ENCODE measurements at regions not wholly inside any gene's neighbourhood (a gene's known extent, or its start where the extent isn't known, plus 50 kb on each side); places are given as distances from the start of the nearest gene placed in this dataset.

DNA sequence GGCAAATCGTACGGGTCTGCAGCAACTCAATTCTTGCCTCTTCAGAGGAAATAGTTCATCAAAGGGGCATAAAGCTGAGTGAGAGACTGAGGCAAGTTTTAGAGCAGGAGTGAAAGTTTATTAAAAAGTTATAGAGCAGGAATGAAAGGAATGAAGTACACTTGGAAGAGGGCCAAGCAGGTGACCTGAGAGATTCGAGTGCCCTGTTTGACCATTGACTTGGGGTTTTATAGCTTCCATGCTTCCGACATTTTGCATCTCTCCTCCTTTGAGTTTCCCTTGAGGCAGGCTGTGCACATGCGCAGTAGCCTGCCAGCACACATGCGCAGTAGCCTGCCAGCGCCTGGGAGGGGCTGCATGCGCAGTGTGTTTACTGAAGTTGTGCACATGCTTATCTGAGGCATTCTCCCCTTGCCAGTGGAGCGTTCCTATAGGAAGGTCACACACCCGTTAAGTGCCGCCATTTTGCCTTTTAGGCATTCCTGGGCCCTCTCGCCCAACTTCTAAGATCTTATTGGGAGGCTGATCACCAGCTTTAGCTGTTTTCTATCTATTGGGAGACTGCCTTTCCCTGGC, 265.5 kb upstream of the MGAT5 start:
- Histone ChIP-seq H3K18ac (ENCODE audit: insufficient read length, low read depth, low read length) (no peak overlapping the region), H3K4me1 (ENCODE audit: insufficient read depth, low read length) (no peaks in the 10 kb centered on the region), H2BK5ac (ENCODE audit: insufficient read length, low read length) (no peak overlapping the region), H3K4ac (ENCODE audit: low read depth, low read length) (no peak overlapping the region), H2BK120ac (ENCODE audit: low read depth, low read length, poor library complexity, severe bottlenecking) (no peak overlapping the region), H3K9me3 (ENCODE audit: control insufficient read depth, low read depth, low read length) (no peaks in the 10 kb centered on the region), H2AK5ac (ENCODE audit: insufficient read length, low read length) (no peak overlapping the region), H3K56ac (ENCODE audit: insufficient read length, low read depth, low read length) (no peak overlapping the region), H3K79me2 (ENCODE audit: insufficient read depth, low read length) (no peaks in the 10 kb centered on the region), H2BK20ac (ENCODE audit: low read depth, low read length, poor library complexity, severe bottlenecking) (no peak overlapping the region), H2BK15ac (ENCODE audit: low read depth, low read length) (no peak overlapping the region), H4K8ac (replicated peaks; ENCODE audit: insufficient read length, low read depth, low read length) (no peak overlapping the region), H3K4me2 (ENCODE audit: insufficient read depth, insufficient read length, low read length) (no peak overlapping the region), H3K23ac (ENCODE audit: insufficient read length, low read depth, low read length) (no peak overlapping the region), H3K14ac (ENCODE audit: insufficient read depth, low read length) (no peak overlapping the region), H3K9ac (ENCODE audit: extremely low read depth, insufficient read length, low read length) (no peak overlapping the region), H4K20me1 (ENCODE audit: control insufficient read depth, insufficient read depth, insufficient read length) (no peaks in the 10 kb centered on the region), H3K27me3 (ENCODE audit: insufficient read depth, low read length) (no peaks in the 10 kb centered on the region), H4K91ac (ENCODE audit: insufficient read length, low read depth, low read length) (no peak overlapping the region), H4K5ac (ENCODE audit: insufficient read length, low read depth, low read length) (no peak overlapping the region), H3T11ph (ENCODE audit: low read length) (no peak overlapping the region), H2BK12ac (ENCODE audit: insufficient read length, low read depth, low read length) (no peak overlapping the region), H3K27ac (ENCODE audit: insufficient read length, low read depth, low read length) (no peak overlapping the region), H3K79me1 (ENCODE audit: insufficient read depth, low read depth, low read length, poor library complexity, severe bottlenecking) (no peaks in the 10 kb centered on the region), H2AFZ (ENCODE audit: low read length) (no peak overlapping the region), H3K23me2 (ENCODE audit: insufficient read length, low read depth, low read length, poor library complexity, severe bottlenecking) (no peaks in the 10 kb centered on the region)
- Mint-ChIP-seq H3K4me1 (peaks cover 11 to 20% of the 10 kb centered on the region in 2 experiments), H3K4me3 (no peak overlapping the region; a peak in 1 of 5 replicates), H3K36me3 (ENCODE audit: insufficient read depth in 1 of 3, low read depth in 3 of 3) (peaks cover 0 to 5% (median 0%) of the 10 kb centered on the region in 3 experiments; a peak in 4 of 7 replicates), H3K9me3 (peaks cover 5 to 8% of the 10 kb centered on the region in 2 experiments; a peak in 4 of 5 replicates), H3K27ac (no peak overlapping the region), H3K27me3 (ENCODE audit: low read depth) (peaks cover 2% of the 10 kb centered on the region)
- TF ChIP-seq, protein P1, sequence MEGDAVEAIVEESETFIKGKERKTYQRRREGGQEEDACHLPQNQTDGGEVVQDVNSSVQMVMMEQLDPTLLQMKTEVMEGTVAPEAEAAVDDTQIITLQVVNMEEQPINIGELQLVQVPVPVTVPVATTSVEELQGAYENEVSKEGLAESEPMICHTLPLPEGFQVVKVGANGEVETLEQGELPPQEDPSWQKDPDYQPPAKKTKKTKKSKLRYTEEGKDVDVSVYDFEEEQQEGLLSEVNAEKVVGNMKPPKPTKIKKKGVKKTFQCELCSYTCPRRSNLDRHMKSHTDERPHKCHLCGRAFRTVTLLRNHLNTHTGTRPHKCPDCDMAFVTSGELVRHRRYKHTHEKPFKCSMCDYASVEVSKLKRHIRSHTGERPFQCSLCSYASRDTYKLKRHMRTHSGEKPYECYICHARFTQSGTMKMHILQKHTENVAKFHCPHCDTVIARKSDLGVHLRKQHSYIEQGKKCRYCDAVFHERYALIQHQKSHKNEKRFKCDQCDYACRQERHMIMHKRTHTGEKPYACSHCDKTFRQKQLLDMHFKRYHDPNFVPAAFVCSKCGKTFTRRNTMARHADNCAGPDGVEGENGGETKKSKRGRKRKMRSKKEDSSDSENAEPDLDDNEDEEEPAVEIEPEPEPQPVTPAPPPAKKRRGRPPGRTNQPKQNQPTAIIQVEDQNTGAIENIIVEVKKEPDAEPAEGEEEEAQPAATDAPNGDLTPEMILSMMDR (conservative IDR thresholded peaks at IDR 0.05): no peak
- no CpG with 5 or more reads among the region's 12 CpGs for WGBS (ENCODE audit: extremely low coverage, insufficient read length, low lambda C conversion rate)
- DNase-seq: no peak
